ENCODE measurements at regions not wholly inside any gene's neighbourhood (a gene's known extent, or its start where the extent isn't known, plus 50 kb on each side); places are given as distances from the start of the nearest gene placed in this dataset.

- TF ChIP-seq EZH2phosphoT487 (IDR thresholded peaks at IDR 0.05; ENCODE audit: borderline replicate concordance) (no peak), SRF (IDR thresholded peaks at IDR 0.05; ENCODE audit: low read depth) (no peak), CBX3 (IDR thresholded peaks at IDR 0.05; ENCODE audit: low read depth) (no peak), EGR1 (IDR thresholded peaks at IDR 0.05; ENCODE audit: low read depth) (no peak), ATF3 (IDR thresholded peaks at IDR 0.05) (no peak), JUND (IDR thresholded peaks at IDR 0.05) (no peak), CEBPB (IDR thresholded peaks at IDR 0.05; ENCODE audit: low read depth) (no peak), YY1 (IDR thresholded peaks at IDR 0.05; ENCODE audit: extremely low read depth, insufficient replicate concordance, low read depth, low read length) (no peak), TCF7L2 (IDR thresholded peaks at IDR 0.05; ENCODE audit: borderline replicate concordance, extremely low read depth, insufficient read depth, insufficient read length) (no peak), ZFX (IDR thresholded peaks at IDR 0.05) (no peak), FOSL1 (IDR thresholded peaks at IDR 0.05; ENCODE audit: low read depth) (no peak)
Observed at GRCh38 chr5:3022665-3023064, 271.2 kb upstream of the IRX2 start (continued).

- peaks cover 0 to 11% of the 10 kb centered on the region in 2 experiments; a peak in 2 of 4 replicates for H3K9me3 ChIP-seq (ENCODE audit: control insufficient read depth in 1 of 2, insufficient read depth in 1 of 2, low read depth in 1 of 2, low read length in 2 of 2)
- H3K27ac ChIP-seq (ENCODE audit: low read depth, low read length), result no peak overlapping the region
- H2AFZ ChIP-seq (ENCODE audit: low read depth, low read length, poor library complexity, severe bottlenecking), result no peak overlapping the region
- no TSS peak for BruUV-seq (replicated peaks)
- no peaks in the 10 kb centered on the region for H3K4me1 ChIP-seq (ENCODE audit: control insufficient read depth in 1 of 2, insufficient read depth in 2 of 2, low read length in 2 of 2)
- ATAC-seq (no peak), DNase-seq (ENCODE audit: low read depth, low spot score) (no peak)
- H4K20me1 ChIP-seq (ENCODE audit: insufficient read depth), result no peaks in the 10 kb centered on the region
- H3K9me2 ChIP-seq (ENCODE audit: insufficient read depth), result no peaks in the 10 kb centered on the region
- no peak overlapping the region for H3K4me2 ChIP-seq (ENCODE audit: low read length)
- H3K36me3 ChIP-seq (ENCODE audit: control insufficient read depth in 1 of 2, insufficient read depth in 2 of 2, low read length in 2 of 2), result no peaks in the 10 kb centered on the region
- CTCF ChIA-PET, result no interaction called here
- H3K79me2 ChIP-seq (ENCODE audit: insufficient read depth, low read length), result no peaks in the 10 kb centered on the region
- no peak overlapping the region for H3K9ac ChIP-seq (ENCODE audit: low read length)
- RAD21 ChIA-PET (ENCODE audit: low non-redundant PET in 1 of 2, low total read pairs in 2 of 2, uncharacterized antibody in 2 of 2, unreplicated experiment in 2 of 2), result no interaction called here
- TF ChIP-seq ZBTB33 (IDR thresholded peaks at IDR 0.05; ENCODE audit: extremely low read depth, insufficient replicate concordance, low read length) (no peak), SP1 (IDR thresholded peaks at IDR 0.05; ENCODE audit: low read depth) (no peak), CTCF (IDR thresholded peaks at IDR 0.05 in 2 of 3, conservative IDR thresholded peaks at IDR 0.05 in 1 of 3; ENCODE audit: borderline replicate concordance in 1 of 3, insufficient read depth in 1 of 3, low read depth in 2 of 3, low read length in 2 of 3) (no peak), ATF3 (IDR thresholded peaks at IDR 0.05) (no peak), TCF7L2 (IDR thresholded peaks at IDR 0.05; ENCODE audit: borderline replicate concordance, extremely low read depth, insufficient read depth, insufficient read length) (no peak), SRF (IDR thresholded peaks at IDR 0.05; ENCODE audit: low read depth) (no peak), POLR2A (IDR thresholded peaks at IDR 0.05; ENCODE audit: borderline replicate concordance, extremely low read depth, insufficient read depth, insufficient read length) (no peak), CBX3 (IDR thresholded peaks at IDR 0.05; ENCODE audit: low read depth) (no peak), REST (IDR thresholded peaks at IDR 0.05; ENCODE audit: low read depth) (no peak), SIN3A (IDR thresholded peaks at IDR 0.05; ENCODE audit: low read depth) (no peak)
- H3K4me3 ChIP-seq (replicated peaks in 1 of 2; ENCODE audit: low read depth in 1 of 2, low read length in 2 of 2), result no peak overlapping the region
- H3K27me3 ChIP-seq (ENCODE audit: insufficient read depth, low read length), result no peaks in the 10 kb centered on the region
- POLR2A ChIA-PET, result no interaction called here
- intact Hi-C loops (cut with micrococcal nuclease), result no loop called here
Observed at GRCh38 chr5:3020426-3020825, 268.9 kb upstream of the IRX2 start.
